Stimulated activated CD8-positive, alpha-beta memory T cell treated with anti-CD3 and anti-CD28 coated beads, Interleukin-7, amount 100 ng/mL, for 1 hour (primary cell): ENCODE measurements at regions not wholly inside any gene's neighbourhood (a gene's known extent, or its start where the extent isn't known, plus 50 kb on each side); places are given as distances from the start of the nearest gene placed in this dataset.
"Not testable (repeated sequence)": the region's sequence is repeated elsewhere in the genome, so short reads cannot be mapped to it uniquely, and the experiment has no call there.

Experiments used
- DNase-seq, 2 donors: peaks; one replicate each; pipeline ENCODE4 v3.0.0-alpha.2; 2020; ENCODE audit warnings: low read depth in 2 of 2

- no peak for DNase-seq
Observed at GRCh38 chr2:134014196-134014960, 239.5 kb upstream of the MGAT5 start.

- no peak for DNase-seq
Observed at GRCh38 chr2:134019871-134020270, 234.0 kb upstream of the MGAT5 start.

GRCh38 chr2:134020608-134021007, 233.3 kb upstream of the MGAT5 start:
- no peak for DNase-seq

- DNase-seq = no peak
Observed at GRCh38 chr2:134021830-134022524, 231.9 kb upstream of the MGAT5 start.

GRCh38 chr2:134023854-134024253, 230.0 kb upstream of the MGAT5 start:
- DNase-seq = no peak

- DNase-seq = no peak
Observed at GRCh38 chr2:134027980-134028379, 225.9 kb upstream of the MGAT5 start.

- DNase-seq = no peak
Observed at GRCh38 chr2:134029418-134029817, 224.5 kb upstream of the MGAT5 start.

GRCh38 chr2:134031539-134031938, 222.3 kb upstream of the MGAT5 start:
- no peak for DNase-seq

- DNase-seq = no peak
Observed at GRCh38 chr2:134035605-134036370, 218.1 kb upstream of the MGAT5 start.

GRCh38 chr2:134039912-134040581, 213.8 kb upstream of the MGAT5 start:
- no peak for DNase-seq

- not testable (repeated sequence) for DNase-seq
Observed at GRCh38 chr2:134040626-134041172, 213.2 kb upstream of the MGAT5 start.

- no peak for DNase-seq
Observed at GRCh38 chr2:134041877-134042276, 212.0 kb upstream of the MGAT5 start.

- not testable (repeated sequence) for DNase-seq
Observed at GRCh38 chr2:134043028-134043427, 210.8 kb upstream of the MGAT5 start.

- no peak for DNase-seq
Observed at GRCh38 chr2:134052173-134052572, 201.7 kb upstream of the MGAT5 start.

GRCh38 chr2:134056173-134056572, 197.7 kb upstream of the MGAT5 start:
- DNase-seq = no peak

GRCh38 chr2:134061066-134061465, 192.8 kb upstream of the MGAT5 start:
- DNase-seq = not testable (repeated sequence)

- DNase-seq = not testable (repeated sequence)
Observed at GRCh38 chr2:134062235-134062634, 191.6 kb upstream of the MGAT5 start.

- not testable (repeated sequence) for DNase-seq
Observed at GRCh38 chr2:134063916-134064315, 190.0 kb upstream of the MGAT5 start.

- DNase-seq = no peak
Observed at GRCh38 chr2:134070281-134070741, 183.6 kb upstream of the MGAT5 start.

GRCh38 chr2:134072341-134072740, 181.5 kb upstream of the MGAT5 start:
- DNase-seq = no peak

GRCh38 chr2:134073023-134073422, 180.8 kb upstream of the MGAT5 start:
- DNase-seq = no peak

- DNase-seq = no peak
Observed at GRCh38 chr2:134074619-134075018, 179.3 kb upstream of the MGAT5 start.
